ENCODE measurements at regions not wholly inside any gene's neighbourhood (a gene's known extent, or its start where the extent isn't known, plus 50 kb on each side); places are given as distances from the start of the nearest gene placed in this dataset.

- Histone ChIP-seq H3K27me3 (ENCODE audit: control insufficient read depth, insufficient read depth, low read length) (no peaks in the 10 kb centered on the region), H3K4me3 (ENCODE audit: low read depth in 2 of 2, low read length in 2 of 2) (no peak overlapping the region), H3K27ac (ENCODE audit: low read length) (no peak overlapping the region), H3K36me3 (ENCODE audit: control insufficient read depth, insufficient read depth, low read length) (no peaks in the 10 kb centered on the region), H3K4me1 (ENCODE audit: control insufficient read depth, insufficient read depth, low read length) (no peaks in the 10 kb centered on the region), H3K9me3 (ENCODE audit: control insufficient read depth, insufficient read depth, low read depth, low read length) (no peaks in the 10 kb centered on the region; the same call in 1 of the 2 replicates)
- intact Hi-C loops (cut with micrococcal nuclease; ENCODE audit: unreplicated experiment): no loop called here
- ATAC-seq: no peak
- in situ Hi-C loops (cut with HindIII; ENCODE audit: low pct_unique_long_range_greater_than_20kb, low sequenced_read_pairs): no loop called here
- ChIA-PET CTCF (interaction anchor here (0.7 kb wide), 1 partner anchor 75 kb away, joined by 7 read pairs; no protein-coding TSS in a partner anchor), POLR2A (no interaction called here)
- TF ChIP-seq, protein P1, sequence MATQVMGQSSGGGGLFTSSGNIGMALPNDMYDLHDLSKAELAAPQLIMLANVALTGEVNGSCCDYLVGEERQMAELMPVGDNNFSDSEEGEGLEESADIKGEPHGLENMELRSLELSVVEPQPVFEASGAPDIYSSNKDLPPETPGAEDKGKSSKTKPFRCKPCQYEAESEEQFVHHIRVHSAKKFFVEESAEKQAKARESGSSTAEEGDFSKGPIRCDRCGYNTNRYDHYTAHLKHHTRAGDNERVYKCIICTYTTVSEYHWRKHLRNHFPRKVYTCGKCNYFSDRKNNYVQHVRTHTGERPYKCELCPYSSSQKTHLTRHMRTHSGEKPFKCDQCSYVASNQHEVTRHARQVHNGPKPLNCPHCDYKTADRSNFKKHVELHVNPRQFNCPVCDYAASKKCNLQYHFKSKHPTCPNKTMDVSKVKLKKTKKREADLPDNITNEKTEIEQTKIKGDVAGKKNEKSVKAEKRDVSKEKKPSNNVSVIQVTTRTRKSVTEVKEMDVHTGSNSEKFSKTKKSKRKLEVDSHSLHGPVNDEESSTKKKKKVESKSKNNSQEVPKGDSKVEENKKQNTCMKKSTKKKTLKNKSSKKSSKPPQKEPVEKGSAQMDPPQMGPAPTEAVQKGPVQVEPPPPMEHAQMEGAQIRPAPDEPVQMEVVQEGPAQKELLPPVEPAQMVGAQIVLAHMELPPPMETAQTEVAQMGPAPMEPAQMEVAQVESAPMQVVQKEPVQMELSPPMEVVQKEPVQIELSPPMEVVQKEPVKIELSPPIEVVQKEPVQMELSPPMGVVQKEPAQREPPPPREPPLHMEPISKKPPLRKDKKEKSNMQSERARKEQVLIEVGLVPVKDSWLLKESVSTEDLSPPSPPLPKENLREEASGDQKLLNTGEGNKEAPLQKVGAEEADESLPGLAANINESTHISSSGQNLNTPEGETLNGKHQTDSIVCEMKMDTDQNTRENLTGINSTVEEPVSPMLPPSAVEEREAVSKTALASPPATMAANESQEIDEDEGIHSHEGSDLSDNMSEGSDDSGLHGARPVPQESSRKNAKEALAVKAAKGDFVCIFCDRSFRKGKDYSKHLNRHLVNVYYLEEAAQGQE (IDR thresholded peaks at IDR 0.05; ENCODE audit: insufficient read depth in 1 of 2, low read depth in 2 of 2, low read length in 1 of 2): no peak
- no peak for TF ChIP-seq SIN3A (IDR thresholded peaks at IDR 0.05; ENCODE audit: borderline replicate concordance, insufficient read depth, low read depth, low read length)
- TF ChIP-seq, protein P2, sequence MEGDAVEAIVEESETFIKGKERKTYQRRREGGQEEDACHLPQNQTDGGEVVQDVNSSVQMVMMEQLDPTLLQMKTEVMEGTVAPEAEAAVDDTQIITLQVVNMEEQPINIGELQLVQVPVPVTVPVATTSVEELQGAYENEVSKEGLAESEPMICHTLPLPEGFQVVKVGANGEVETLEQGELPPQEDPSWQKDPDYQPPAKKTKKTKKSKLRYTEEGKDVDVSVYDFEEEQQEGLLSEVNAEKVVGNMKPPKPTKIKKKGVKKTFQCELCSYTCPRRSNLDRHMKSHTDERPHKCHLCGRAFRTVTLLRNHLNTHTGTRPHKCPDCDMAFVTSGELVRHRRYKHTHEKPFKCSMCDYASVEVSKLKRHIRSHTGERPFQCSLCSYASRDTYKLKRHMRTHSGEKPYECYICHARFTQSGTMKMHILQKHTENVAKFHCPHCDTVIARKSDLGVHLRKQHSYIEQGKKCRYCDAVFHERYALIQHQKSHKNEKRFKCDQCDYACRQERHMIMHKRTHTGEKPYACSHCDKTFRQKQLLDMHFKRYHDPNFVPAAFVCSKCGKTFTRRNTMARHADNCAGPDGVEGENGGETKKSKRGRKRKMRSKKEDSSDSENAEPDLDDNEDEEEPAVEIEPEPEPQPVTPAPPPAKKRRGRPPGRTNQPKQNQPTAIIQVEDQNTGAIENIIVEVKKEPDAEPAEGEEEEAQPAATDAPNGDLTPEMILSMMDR (IDR thresholded peaks at IDR 0.05): no peak
- no peak for TF ChIP-seq TCF7L2 (IDR thresholded peaks at IDR 0.05; ENCODE audit: low read depth, low read length)
- no peak for DNase-seq (ENCODE audit: low read depth, low spot score)
- BruUV-seq (replicated peaks): no TSS peak
Measured at GRCh38 chr10:106313041-106313440, 851.5 kb downstream of the SORCS1 start.

DNA sequence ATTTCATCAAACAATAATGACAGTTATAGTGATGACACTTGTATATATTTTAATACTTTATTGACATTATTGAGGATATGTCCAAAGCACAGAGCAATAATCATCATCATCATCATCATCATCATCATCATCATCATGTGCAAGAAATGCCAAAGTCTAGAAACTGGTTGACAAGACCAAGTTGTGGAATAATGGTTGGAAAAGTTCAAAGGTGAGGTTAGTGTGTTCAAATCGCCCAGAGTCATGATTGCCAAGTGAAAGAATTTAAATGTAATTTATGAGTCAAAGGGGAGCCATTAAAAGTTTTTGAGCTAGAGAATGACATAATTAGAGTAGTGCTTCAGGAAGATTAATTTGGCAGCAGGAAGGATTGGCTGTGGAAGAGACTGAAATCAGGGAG lies 852.4 kb downstream of the SORCS1 start:
- DNase-seq (ENCODE audit: low read depth, low spot score) (no peak), ATAC-seq (no peak)
- Histone ChIP-seq H3K27me3 (ENCODE audit: control insufficient read depth, insufficient read depth, low read length) (no peaks in the 10 kb centered on the region), H3K4me3 (ENCODE audit: low read depth in 2 of 2, low read length in 2 of 2) (no peak overlapping the region), H3K9me3 (ENCODE audit: control insufficient read depth, insufficient read depth, low read depth, low read length) (no peaks in the 10 kb centered on the region; the same call in 1 of the 2 replicates), H3K27ac (ENCODE audit: low read length) (no peak overlapping the region), H3K4me1 (ENCODE audit: control insufficient read depth, insufficient read depth, low read length) (no peaks in the 10 kb centered on the region), H3K36me3 (ENCODE audit: control insufficient read depth, insufficient read depth, low read length) (no peaks in the 10 kb centered on the region)
- intact Hi-C loops (cut with micrococcal nuclease; ENCODE audit: unreplicated experiment): no loop called here
- no TSS peak for BruUV-seq (replicated peaks)
- in situ Hi-C loops (cut with HindIII; ENCODE audit: low pct_unique_long_range_greater_than_20kb, low sequenced_read_pairs): no loop called here
- TF ChIP-seq SIN3A (IDR thresholded peaks at IDR 0.05; ENCODE audit: borderline replicate concordance, insufficient read depth, low read depth, low read length) (no peak), TCF7L2 (IDR thresholded peaks at IDR 0.05; ENCODE audit: low read depth, low read length) (no peak)
- TF ChIP-seq, protein P1 (IDR thresholded peaks at IDR 0.05; ENCODE audit: insufficient read depth in 1 of 2, low read depth in 2 of 2, low read length in 1 of 2): no peak
- POLR2A ChIA-PET: no interaction called here
- CTCF ChIA-PET: no interaction called here

Data from Panc1 (cell line).